ENCODE measurements at regions not wholly inside any gene's neighbourhood (a gene's known extent, or its start where the extent isn't known, plus 50 kb on each side); places are given as distances from the start of the nearest gene placed in this dataset.
"Not testable (repeated sequence)": the region's sequence is repeated elsewhere in the genome, so short reads cannot be mapped to it uniquely, and the experiment has no call there.

- no peak for DNase-seq (ENCODE audit: low spot score)
These were observed 136.0 kb downstream of the LMLN start for GRCh38 chr3:198096015-198096414.

DNA sequence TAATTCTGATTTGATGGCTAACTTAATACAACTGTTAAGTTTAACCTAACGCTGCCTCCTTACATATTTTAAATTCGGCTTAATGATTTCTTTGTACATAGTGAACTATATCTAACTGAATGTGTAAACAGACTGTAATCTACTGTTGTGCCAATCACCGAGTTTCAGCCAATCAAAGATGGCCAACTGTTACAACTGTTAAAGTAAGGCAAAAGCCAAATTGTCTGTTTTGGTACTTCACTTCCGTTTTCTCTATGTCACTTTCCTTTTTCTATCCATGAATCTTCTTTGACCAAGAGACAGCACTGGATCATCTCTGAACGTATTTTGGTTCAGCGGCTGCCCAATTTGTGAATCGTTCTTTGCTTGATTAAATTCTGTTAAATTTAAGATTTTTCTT, 137.0 kb downstream of the LMLN start:
- no peak for DNase-seq (ENCODE audit: low spot score)

- not testable (repeated sequence) for DNase-seq (ENCODE audit: low spot score)
These were observed 138.7 kb downstream of the LMLN start for GRCh38 chr3:198098661-198099081.

DNA sequence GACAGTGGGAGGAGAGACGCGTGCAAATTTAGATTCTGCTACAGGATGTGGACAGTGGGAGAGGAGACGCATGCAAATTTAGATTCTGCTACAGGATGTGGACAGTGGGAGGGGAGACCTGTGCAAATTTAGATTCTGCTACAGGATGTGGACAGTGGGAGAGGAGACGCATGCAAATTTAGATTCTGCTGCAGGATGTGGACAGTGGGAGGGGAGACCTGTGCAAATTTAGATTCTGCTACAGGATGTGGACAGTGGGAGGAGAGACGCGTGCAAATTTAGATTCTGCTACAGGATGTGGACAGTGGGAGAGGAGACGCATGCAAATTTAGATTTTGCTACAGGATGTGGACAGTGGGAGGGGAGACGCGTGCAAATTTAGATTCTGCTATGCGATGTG, 143.1 kb downstream of the LMLN start:
- not testable (repeated sequence) for DNase-seq (ENCODE audit: low spot score)

GRCh38 chr3:198106265-198106664, 146.2 kb downstream of the LMLN start:
- no peak for DNase-seq (ENCODE audit: low spot score)

- DNase-seq (ENCODE audit: low spot score) = no peak
These were observed 148.1 kb downstream of the LMLN start for GRCh38 chr3:198107840-198108734.

DNA sequence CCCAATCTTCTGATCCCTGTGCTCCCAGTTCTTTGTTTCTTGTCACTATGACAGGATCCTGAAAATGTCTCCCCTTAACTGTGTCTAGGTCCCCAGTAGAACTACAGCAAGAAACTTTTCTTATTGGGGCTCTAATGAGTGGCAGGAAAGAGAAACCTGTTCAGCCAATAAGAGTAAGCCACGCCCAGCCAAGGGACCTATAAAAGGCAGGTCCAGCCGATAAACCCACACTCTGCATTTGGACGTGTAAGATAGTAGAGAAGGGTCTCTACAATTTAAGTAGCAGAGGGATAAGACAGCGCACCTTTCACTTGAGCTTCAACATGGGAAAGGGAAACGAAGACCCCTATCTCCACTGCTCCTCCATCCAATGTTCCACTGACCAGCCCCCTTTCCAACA, 149.9 kb downstream of the LMLN start:
- no peak for DNase-seq (ENCODE audit: low spot score)

GRCh38 chr3:198112031-198112430, 152.0 kb downstream of the LMLN start:
- no peak for DNase-seq (ENCODE audit: low spot score)

GRCh38 chr3:198113206-198114053, 153.4 kb downstream of the LMLN start:
- peak; percentile 57 for DNase-seq (ENCODE audit: low spot score)

- not testable (repeated sequence) for DNase-seq (ENCODE audit: low spot score)
These were observed 154.5 kb downstream of the LMLN start for GRCh38 chr3:198114516-198114915.

DNA sequence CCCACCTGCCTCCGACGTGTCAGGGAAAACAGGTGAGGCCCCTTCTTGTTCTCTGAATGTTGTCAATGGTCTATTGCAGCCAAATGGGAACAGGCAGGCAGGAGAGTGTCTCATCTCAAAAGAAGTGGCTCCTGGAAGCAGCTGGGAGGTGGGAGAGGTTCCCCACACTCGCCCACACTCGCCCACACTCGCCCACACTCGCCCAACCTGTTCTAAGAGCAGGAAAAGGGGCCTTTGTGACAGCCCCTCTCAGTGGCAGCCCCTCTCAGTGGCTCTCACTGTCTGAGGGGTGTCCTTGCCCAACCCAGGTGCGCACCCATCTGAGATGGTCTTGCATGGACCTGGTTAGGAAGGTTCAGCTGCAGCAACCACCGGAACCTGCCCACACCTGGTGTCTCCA, 162.2 kb downstream of the LMLN start:
- not testable (repeated sequence) for DNase-seq (ENCODE audit: low spot score)

DNA sequence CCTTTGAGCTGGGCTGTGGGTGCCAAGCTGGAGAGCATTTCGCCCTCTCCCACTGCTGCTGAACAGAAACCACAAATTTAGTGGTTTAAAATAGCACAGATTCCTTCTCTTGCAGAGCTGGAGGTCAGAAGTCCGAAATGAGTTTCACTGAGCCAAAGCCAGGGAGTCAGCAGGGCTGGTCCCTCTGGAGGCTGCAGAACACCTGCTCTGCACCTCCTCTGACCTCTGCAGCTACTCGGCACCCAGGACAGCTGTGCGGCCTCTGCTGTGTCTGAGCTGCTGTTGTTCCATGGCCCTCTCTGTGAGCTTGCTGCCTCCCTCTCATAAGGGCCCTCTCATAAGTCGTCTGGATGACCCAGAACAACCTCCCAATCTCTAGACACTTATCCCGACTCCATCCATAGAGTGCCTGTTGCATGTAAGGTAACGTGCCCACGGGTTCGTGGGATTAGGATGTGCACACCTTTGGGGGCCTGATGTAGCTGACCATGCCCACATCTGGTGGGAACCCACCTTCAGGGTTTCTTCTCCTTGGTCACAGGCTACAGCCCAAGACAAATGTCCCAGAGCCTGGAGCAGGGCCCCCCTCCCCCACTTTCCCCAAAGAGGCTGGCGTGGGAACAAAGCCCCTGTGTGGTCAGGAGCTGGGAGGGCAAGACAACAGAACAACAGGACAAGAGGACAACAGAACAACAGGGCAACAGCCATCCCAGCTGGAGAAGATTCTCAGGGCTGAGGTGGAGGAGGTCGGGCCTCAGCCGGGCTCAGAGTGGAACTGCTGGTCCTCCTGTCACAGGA, 177.2 kb downstream of the LMLN start:
- not testable (repeated sequence) for DNase-seq (ENCODE audit: low spot score)

- DNase-seq (ENCODE audit: low spot score) = not testable (repeated sequence)
These were observed 178.2 kb downstream of the LMLN start for GRCh38 chr3:198138205-198138604.

GRCh38 chr3:198139037-198139436, 179.0 kb downstream of the LMLN start:
- DNase-seq (ENCODE audit: low spot score) = not testable (repeated sequence)

GRCh38 chr3:198139513-198140167, 179.6 kb downstream of the LMLN start:
- not testable (repeated sequence) for DNase-seq (ENCODE audit: low spot score)

GRCh38 chr3:198143300-198144137, 183.5 kb downstream of the LMLN start:
- DNase-seq (ENCODE audit: low spot score) = not testable (repeated sequence)

- DNase-seq (ENCODE audit: low spot score) = not testable (repeated sequence)
These were observed 185.3 kb downstream of the LMLN start for GRCh38 chr3:198145231-198145784.

DNA sequence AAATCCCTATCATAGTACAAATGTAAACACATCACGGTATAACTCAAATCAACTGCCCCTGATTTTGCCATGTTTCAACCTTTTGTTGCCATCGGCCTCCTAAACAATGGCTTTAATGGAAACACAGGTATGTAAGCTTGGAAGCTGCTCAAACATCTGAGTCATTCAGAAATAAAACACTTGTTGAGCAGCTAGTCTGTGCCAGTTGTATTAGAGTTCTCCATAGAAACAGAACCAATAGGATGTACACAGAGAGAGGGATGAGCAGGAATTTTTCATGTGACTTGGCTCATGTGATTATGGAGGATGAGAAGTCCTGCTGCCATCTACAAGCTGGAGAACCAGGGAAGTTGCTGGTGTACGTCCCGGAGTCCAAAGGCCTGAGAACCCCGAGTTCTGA, 186.1 kb downstream of the LMLN start:
- DNase-seq (ENCODE audit: low spot score) = not testable (repeated sequence)

- DNase-seq (ENCODE audit: low spot score) = not testable (repeated sequence)
These were observed 186.6 kb downstream of the LMLN start for GRCh38 chr3:198146559-198147164.

- not testable (repeated sequence) for DNase-seq (ENCODE audit: low spot score)
These were observed 187.2 kb downstream of the LMLN start for GRCh38 chr3:198147213-198147612.
